ENCODE measurements at regions not wholly inside any gene's neighbourhood (a gene's known extent, or its start where the extent isn't known, plus 50 kb on each side); places are given as distances from the start of the nearest gene placed in this dataset.
"Not testable (repeated sequence)": the region's sequence is repeated elsewhere in the genome, so short reads cannot be mapped to it uniquely, and the experiment has no call there.

DNA sequence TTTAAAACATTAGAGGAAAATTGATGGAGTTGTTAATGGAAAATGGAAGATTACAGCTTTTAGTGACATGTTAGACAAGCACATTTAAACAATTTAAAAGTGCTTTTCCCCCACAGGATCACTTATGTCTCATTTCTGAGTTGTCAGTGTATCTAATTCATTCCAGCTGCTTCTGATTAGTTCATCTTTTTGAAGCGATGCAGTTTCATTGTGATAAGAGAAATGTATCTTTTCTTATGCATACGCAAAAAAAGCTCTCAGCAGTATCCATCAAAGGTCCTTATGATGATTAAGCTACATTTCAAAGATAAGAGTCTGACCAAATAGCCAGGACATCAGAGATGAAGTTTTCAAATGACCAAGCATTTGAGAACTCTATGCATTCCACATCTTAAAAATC, 572.6 kb upstream of the SYNCRIP start:
- no peaks in the 10 kb centered on the region for H3K4me1 ChIP-seq
- H3K9me3 ChIP-seq = no peaks in the 10 kb centered on the region
- H3K4me3 ChIP-seq = no peak overlapping the region
- H3K36me3 ChIP-seq = no peaks in the 10 kb centered on the region
- no peaks in the 10 kb centered on the region for H3K27me3 ChIP-seq
- intact Hi-C loops (cut with DNase I; ENCODE audit: low total_unique reads) = no loop called here
- H3K27ac ChIP-seq = no peak overlapping the region
- TF ChIP-seq, protein P1, sequence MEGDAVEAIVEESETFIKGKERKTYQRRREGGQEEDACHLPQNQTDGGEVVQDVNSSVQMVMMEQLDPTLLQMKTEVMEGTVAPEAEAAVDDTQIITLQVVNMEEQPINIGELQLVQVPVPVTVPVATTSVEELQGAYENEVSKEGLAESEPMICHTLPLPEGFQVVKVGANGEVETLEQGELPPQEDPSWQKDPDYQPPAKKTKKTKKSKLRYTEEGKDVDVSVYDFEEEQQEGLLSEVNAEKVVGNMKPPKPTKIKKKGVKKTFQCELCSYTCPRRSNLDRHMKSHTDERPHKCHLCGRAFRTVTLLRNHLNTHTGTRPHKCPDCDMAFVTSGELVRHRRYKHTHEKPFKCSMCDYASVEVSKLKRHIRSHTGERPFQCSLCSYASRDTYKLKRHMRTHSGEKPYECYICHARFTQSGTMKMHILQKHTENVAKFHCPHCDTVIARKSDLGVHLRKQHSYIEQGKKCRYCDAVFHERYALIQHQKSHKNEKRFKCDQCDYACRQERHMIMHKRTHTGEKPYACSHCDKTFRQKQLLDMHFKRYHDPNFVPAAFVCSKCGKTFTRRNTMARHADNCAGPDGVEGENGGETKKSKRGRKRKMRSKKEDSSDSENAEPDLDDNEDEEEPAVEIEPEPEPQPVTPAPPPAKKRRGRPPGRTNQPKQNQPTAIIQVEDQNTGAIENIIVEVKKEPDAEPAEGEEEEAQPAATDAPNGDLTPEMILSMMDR (IDR thresholded peaks at IDR 0.05) = no peak
- no peak for TF ChIP-seq POLR2A (IDR thresholded peaks at IDR 0.05)
- DNase-seq = no peak

DNA sequence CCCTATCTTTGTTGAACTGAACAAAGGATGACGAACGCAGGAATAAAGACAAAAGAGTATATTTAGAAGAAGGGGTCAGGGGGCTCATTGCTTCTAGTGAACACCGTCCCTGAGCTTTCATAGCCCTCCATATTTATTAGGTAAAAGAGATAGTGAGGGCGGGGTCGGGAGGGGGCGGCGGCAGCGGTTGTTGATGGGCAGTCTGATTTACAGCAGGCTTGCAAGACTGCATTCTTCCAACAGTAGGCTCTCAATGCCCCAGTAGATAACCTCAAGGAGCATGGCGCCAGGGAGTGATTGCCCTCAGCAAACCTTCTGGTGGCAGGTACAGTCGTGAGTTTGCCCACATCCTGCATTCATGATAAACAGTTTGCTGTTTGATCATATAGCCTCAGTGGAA, 563.3 kb upstream of the SYNCRIP start:
- no peaks in the 10 kb centered on the region for H3K4me1 ChIP-seq
- H3K9me3 ChIP-seq = no peaks in the 10 kb centered on the region
- no peak overlapping the region for H3K27ac ChIP-seq
- intact Hi-C loops (cut with DNase I; ENCODE audit: low total_unique reads) = no loop called here
- H3K4me3 ChIP-seq = no peak overlapping the region
- no peak for DNase-seq
- TF ChIP-seq, protein P1 (IDR thresholded peaks at IDR 0.05) = no peak
- no peak for TF ChIP-seq POLR2A (IDR thresholded peaks at IDR 0.05)
- H3K27me3 ChIP-seq = no peaks in the 10 kb centered on the region
- H3K36me3 ChIP-seq = no peaks in the 10 kb centered on the region

DNA sequence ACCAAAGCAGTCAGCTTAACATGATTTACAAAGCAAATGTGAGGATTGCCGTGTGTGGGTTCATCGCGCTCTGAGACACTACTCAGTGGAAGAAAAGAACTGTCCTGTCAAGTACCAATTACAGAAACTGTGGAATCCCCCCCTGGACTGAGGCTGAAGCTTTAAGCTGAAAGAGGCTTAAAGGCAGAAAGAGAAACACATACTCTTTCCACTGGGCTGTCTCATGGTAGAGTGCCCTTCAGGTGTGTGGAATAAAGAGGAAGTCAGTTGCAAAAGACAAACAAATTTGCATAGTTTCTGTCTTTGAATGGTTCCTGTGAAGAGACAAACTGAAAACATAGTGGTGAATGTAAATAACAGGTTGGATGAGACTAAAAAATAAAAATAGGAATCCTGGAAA, 560.4 kb upstream of the SYNCRIP start:
- Histone ChIP-seq H3K27me3 (no peaks in the 10 kb centered on the region), H3K36me3 (no peaks in the 10 kb centered on the region), H3K4me3 (no peak overlapping the region), H3K27ac (no peak overlapping the region), H3K4me1 (no peaks in the 10 kb centered on the region), H3K9me3 (no peaks in the 10 kb centered on the region)
- intact Hi-C loops (cut with DNase I; ENCODE audit: low total_unique reads) = no loop called here
- DNase-seq = no peak
- TF ChIP-seq, protein P1 (IDR thresholded peaks at IDR 0.05) = no peak
- no peak for TF ChIP-seq POLR2A (IDR thresholded peaks at IDR 0.05)

DNA sequence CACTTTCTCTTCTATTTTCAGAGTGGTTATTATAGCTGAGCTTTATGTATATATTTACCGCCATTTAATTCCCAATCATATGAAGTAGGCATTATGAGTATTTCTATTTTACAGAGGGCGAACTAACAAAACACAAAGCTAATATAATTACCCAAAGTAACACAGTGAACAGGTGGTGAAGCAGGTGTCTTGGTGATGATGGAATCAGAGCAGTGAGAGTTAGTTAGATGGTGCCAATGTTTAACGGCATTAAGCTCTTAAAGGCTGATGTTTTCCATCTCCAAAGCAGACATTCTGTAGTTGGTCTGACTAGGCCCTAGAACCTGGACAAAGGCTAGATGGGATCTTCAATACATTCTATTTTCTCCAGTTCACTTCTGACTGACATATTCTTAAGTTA, 551.1 kb upstream of the SYNCRIP start:
- no peak overlapping the region for H3K27ac ChIP-seq
- intact Hi-C loops (cut with DNase I; ENCODE audit: low total_unique reads) = no loop called here
- no peak for DNase-seq
- no peaks in the 10 kb centered on the region for H3K27me3 ChIP-seq
- no peaks in the 10 kb centered on the region for H3K36me3 ChIP-seq
- no peak for TF ChIP-seq POLR2A (IDR thresholded peaks at IDR 0.05)
- TF ChIP-seq, protein P1 (IDR thresholded peaks at IDR 0.05) = no peak
- no peaks in the 10 kb centered on the region for H3K4me1 ChIP-seq
- no peaks in the 10 kb centered on the region for H3K9me3 ChIP-seq
- no peak overlapping the region for H3K4me3 ChIP-seq

DNA sequence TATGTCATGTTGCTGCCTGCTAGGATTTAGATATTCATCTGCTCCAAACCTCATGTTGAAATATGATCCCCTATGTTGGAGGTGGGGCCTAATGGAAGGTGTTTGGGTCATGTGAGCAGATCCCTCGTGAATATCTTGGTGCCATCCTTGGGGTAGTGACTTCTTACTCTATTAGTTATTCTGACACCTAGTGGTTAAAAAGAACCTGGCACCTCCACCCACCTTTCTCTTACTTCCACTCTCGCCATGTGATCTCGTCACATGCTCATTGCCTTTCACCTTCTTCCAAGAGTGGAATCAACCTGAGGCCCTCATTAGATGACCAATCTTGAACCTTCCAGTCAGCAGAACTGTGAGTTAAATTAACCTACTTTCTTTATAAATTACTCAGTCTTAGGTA, 549.4 kb upstream of the SYNCRIP start:
- Histone ChIP-seq H3K4me3 (no peak overlapping the region), H3K27me3 (no peaks in the 10 kb centered on the region), H3K4me1 (no peaks in the 10 kb centered on the region), H3K27ac (no peak overlapping the region), H3K36me3 (no peaks in the 10 kb centered on the region), H3K9me3 (no peaks in the 10 kb centered on the region)
- no peak for TF ChIP-seq POLR2A (IDR thresholded peaks at IDR 0.05)
- TF ChIP-seq, protein P1 (IDR thresholded peaks at IDR 0.05) = no peak
- no peak for DNase-seq
- intact Hi-C loops (cut with DNase I; ENCODE audit: low total_unique reads) = no loop called here

DNA sequence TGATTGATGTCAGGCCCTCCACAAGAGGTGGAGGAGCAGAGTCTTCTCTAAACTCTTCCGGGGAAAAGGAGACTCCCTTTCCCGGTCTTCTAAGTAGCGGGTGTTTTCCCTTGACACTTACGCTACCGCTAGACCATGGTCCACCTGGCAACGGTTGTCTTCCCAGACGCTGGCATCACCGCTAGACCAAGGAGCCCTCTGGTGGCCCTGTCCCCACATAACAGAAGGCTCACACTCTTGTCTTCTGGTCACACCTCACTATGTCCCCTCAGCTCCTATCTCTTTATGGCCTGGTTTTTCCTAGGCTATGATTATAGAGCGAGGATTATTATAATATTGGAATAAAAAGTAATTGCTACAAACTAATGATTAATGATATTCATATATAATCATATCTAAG, 532.5 kb upstream of the SYNCRIP start:
- H3K27me3 ChIP-seq; H3K27ac ChIP-seq; H3K9me3 ChIP-seq; H3K36me3 ChIP-seq; DNase-seq; H3K4me3 ChIP-seq; H3K4me1 ChIP-seq; intact Hi-C loops (cut with DNase I; ENCODE audit: low total_unique reads): not testable (repeated sequence)
